Smooth muscle cell (in vitro differentiated cells): ENCODE measurements at regions not wholly inside any gene's neighbourhood (a gene's known extent, or its start where the extent isn't known, plus 50 kb on each side); places are given as distances from the start of the nearest gene placed in this dataset.
A peak's percentile ranks its signal among the peaks of the same experiment; 100 is the strongest.

Source experiments
- DNase-seq: peaks from one replicate; lab custom pipeline; 2025; ENCODE audit not compliant: unreplicated experiment; lab: John Stamatoyannopoulos, UW
- H2AFZ ChIP-seq: fragments of 200-600 bp; sonication (generic); 2 replicates; pipeline ENCODE4 v1.6.0; 2016; ENCODE audit warnings: antibody characterized with exemption, low read depth, mild to moderate bottlenecking
- H3F3A ChIP-seq: fragments of 200-600 bp; sonication (generic); 2 replicates; pipeline ENCODE4 v1.6.0; 2017; ENCODE audit warnings: antibody characterized with exemption, low read depth
- H3K27ac ChIP-seq: fragments of 200-600 bp; sonication (generic); 2 replicates; pipeline ENCODE4 v1.5.1; 2016; ENCODE audit warnings: low read depth, mild to moderate bottlenecking
- H3K27me3 ChIP-seq: fragments of 200-600 bp; sonication (generic); 2 replicates; pipeline ENCODE4 v1.6.1; 2016; ENCODE audit warnings: low read depth, mild to moderate bottlenecking
- H3K36me3 ChIP-seq: fragments of 200-600 bp; sonication (generic); 2 replicates; pipeline ENCODE4 v1.5.1; 2016; ENCODE audit warnings: low read depth
- H3K4me1 ChIP-seq: fragments of 200-600 bp; sonication (generic); 2 replicates; pipeline ENCODE4 v1.5.1; 2016; ENCODE audit warnings: low read depth
- H3K4me2 ChIP-seq: fragments of 200-600 bp; sonication (generic); 2 replicates; pipeline ENCODE4 v1.6.0; 2016; ENCODE audit warnings: mild to moderate bottlenecking
- H3K4me3 ChIP-seq: fragments of 200-600 bp; sonication (generic); 2 replicates; pipeline ENCODE4 v1.5.1; 2016; ENCODE audit warnings: mild to moderate bottlenecking
- H3K79me2 ChIP-seq: fragments of 200-600 bp; sonication (generic); 2 replicates; pipeline ENCODE4 v1.6.0; 2016; ENCODE audit warnings: low read depth, mild to moderate bottlenecking
- H3K9ac ChIP-seq: fragments of 200-600 bp; sonication (generic); 2 replicates; pipeline ENCODE4 v1.6.0; 2016; ENCODE audit warnings: low read depth
- H3K9me3 ChIP-seq: fragments of 200-600 bp; sonication (generic); replicated peaks from 2 replicates; pipeline ENCODE4 v1.5.1; 2016; ENCODE audit warnings: low read depth
- H4K20me1 ChIP-seq: fragments of 200-600 bp; sonication (generic); 2 replicates; pipeline ENCODE4 v1.6.0; 2016; ENCODE audit warnings: low read depth
- WGBS: methylation state at CpG from one replicate; pipeline ENCODE4 v1.1.7; 2016; ENCODE audit warnings: low lambda C conversion rate; 5-methylcytosine and 5-hydroxymethylcytosine counted together
- TF ChIP-seq, protein P1 (sequence below): fragments of 200-600 bp; sonication (generic); IDR thresholded peaks from 2 replicates; pipeline ENCODE4 v1.5.1; 2017; ENCODE audit warnings: borderline replicate concordance, mild to moderate bottlenecking, antibody characterized with exemption; ENCODE audit not compliant: insufficient read depth, poor library complexity, severe bottlenecking

DNA sequence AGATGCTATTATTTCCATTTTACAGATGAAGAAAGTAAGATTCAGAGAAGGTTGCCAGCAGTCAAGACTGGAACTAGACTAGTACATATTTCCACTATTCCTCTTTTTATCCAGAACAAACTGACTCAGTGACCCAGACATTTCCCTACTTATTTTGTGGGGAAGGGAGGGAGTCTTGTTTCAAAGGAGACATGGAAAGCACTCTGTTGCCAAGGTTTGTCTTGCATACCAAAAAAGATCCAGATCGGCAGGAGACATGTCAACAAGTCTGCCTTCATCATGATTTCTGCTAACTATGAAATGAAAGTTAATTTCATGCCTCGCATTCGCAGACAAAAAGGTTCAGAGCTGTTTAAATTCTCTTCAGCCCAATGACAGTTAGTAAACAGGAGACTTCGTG is 328.3 kb downstream of the DHX15 start:
- Histone ChIP-seq H3K9ac (no peak overlapping the region), H3K4me2 (no peak overlapping the region), H3K79me2 (no peaks in the 10 kb centered on the region), H3K27me3 (peaks cover 5% of the 10 kb centered on the region), H3K4me1 (peaks cover under 1% of the 10 kb centered on the region), H4K20me1 (no peaks in the 10 kb centered on the region), H3K27ac (no peak overlapping the region), H3F3A (no peaks in the 10 kb centered on the region), H3K36me3 (no peaks in the 10 kb centered on the region), H3K4me3 (no peak overlapping the region), H3K9me3 (no peaks in the 10 kb centered on the region), H2AFZ (no peak overlapping the region)
- 81% methylated on average over 4 of the region's 4 CpGs for WGBS
- no peak for DNase-seq
- TF ChIP-seq, protein P1, sequence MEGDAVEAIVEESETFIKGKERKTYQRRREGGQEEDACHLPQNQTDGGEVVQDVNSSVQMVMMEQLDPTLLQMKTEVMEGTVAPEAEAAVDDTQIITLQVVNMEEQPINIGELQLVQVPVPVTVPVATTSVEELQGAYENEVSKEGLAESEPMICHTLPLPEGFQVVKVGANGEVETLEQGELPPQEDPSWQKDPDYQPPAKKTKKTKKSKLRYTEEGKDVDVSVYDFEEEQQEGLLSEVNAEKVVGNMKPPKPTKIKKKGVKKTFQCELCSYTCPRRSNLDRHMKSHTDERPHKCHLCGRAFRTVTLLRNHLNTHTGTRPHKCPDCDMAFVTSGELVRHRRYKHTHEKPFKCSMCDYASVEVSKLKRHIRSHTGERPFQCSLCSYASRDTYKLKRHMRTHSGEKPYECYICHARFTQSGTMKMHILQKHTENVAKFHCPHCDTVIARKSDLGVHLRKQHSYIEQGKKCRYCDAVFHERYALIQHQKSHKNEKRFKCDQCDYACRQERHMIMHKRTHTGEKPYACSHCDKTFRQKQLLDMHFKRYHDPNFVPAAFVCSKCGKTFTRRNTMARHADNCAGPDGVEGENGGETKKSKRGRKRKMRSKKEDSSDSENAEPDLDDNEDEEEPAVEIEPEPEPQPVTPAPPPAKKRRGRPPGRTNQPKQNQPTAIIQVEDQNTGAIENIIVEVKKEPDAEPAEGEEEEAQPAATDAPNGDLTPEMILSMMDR = no peak

DNA sequence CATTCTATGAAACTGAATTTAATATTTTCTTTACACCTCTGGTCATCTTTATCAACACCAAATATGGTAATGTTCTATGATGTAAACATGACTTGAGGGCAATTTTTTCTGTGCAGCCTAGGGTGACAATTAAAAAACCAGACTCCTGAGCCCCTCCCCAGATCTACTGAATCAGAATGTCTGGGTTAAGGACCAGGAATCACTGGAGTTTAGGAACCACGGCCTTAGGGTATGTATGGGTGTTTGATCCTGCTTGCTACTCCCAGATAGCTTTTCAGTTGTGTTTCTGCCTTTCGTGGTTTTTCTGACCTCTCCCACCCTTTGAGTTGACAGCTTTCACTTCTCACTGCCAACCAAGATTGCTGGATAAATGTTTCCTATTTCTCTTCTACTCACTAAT is 332.2 kb downstream of the DHX15 start:
- Histone ChIP-seq H2AFZ (no peak overlapping the region), H3K4me1 (no peaks in the 10 kb centered on the region), H3K4me2 (no peak overlapping the region), H3K9ac (no peak overlapping the region), H3K4me3 (no peak overlapping the region), H3K9me3 (no peaks in the 10 kb centered on the region), H3K27ac (no peak overlapping the region), H3K36me3 (no peaks in the 10 kb centered on the region), H3K79me2 (no peaks in the 10 kb centered on the region), H3K27me3 (peaks cover 5% of the 10 kb centered on the region), H4K20me1 (no peaks in the 10 kb centered on the region), H3F3A (no peaks in the 10 kb centered on the region)
- WGBS = 35% methylated on average over 2 of the region's 2 CpGs
- TF ChIP-seq, protein P1 = no peak
- DNase-seq = no peak

DNA sequence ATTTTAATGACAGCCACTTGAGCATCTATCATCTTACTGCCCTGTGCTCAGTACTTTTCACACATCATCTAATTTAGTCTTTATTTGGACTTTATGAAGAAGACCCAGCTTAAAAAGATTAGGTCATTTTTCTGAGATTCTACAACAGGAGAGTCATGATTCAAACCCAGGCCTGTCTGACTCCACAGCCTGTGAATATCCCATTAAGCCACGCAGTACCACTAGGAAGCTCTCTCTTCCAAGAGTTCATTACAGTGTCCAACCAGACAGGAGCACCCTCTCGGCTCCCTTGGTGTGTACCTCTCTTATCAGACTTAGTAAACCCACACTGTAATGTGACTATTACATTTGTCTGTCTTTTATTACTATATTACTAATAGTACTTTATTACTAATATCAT is 332.8 kb downstream of the DHX15 start:
- Histone ChIP-seq H3K9me3 (no peaks in the 10 kb centered on the region), H3K27ac (no peak overlapping the region), H3K36me3 (no peaks in the 10 kb centered on the region), H3F3A (no peaks in the 10 kb centered on the region), H2AFZ (no peak overlapping the region), H3K9ac (no peak overlapping the region), H3K4me3 (no peak overlapping the region), H3K4me2 (no peak overlapping the region), H3K79me2 (no peaks in the 10 kb centered on the region), H3K4me1 (no peaks in the 10 kb centered on the region), H3K27me3 (peaks cover 3% of the 10 kb centered on the region), H4K20me1 (no peaks in the 10 kb centered on the region)
- no peak for DNase-seq
- TF ChIP-seq, protein P1 = no peak
- 48% methylated on average over 2 of the region's 2 CpGs for WGBS

DNA sequence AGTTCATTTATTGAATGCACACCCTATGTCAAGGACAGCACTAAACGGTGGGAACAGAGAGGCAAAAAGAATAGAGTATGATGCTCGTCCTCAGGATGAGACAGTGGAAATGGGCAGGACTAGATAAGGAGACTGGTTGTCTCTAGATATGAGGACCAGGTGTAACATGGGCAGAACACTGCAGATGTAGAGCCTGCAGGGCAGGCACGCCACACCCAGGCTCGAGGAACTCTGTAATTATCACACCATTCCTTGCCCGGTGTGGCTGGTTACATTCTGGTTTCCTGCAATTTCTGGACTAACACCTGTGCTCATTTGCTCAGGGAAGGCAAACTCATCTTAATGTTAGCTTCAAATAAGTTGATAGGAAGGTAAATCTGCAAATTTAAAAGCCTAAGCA is 334.4 kb downstream of the DHX15 start:
- Histone ChIP-seq H3K4me1 (peaks cover 6% of the 10 kb centered on the region), H2AFZ (no peak overlapping the region), H3K27me3 (no peaks in the 10 kb centered on the region), H3K79me2 (no peaks in the 10 kb centered on the region), H3K36me3 (no peaks in the 10 kb centered on the region), H3K9ac (no peak overlapping the region), H3K4me2 (peak overlapping the region; percentile 68), H3K9me3 (no peaks in the 10 kb centered on the region), H3K27ac (peak overlapping the region; percentile 77), H4K20me1 (no peaks in the 10 kb centered on the region), H3K4me3 (no peak overlapping the region), H3F3A (peaks cover 7% of the 10 kb centered on the region)
- TF ChIP-seq, protein P1 = no peak
- WGBS = 78% methylated on average over 5 of the region's 5 CpGs
- no peak for DNase-seq
